ENCODE measurements at regions not wholly inside any gene's neighbourhood (a gene's known extent, or its start where the extent isn't known, plus 50 kb on each side); places are given as distances from the start of the nearest gene placed in this dataset.
"Not testable (repeated sequence)": the region's sequence is repeated elsewhere in the genome, so short reads cannot be mapped to it uniquely, and the experiment has no call there.

GRCh38 chr13:31385540-31385939 is 185.8 kb downstream of the B3GLCT start:
- DNase-seq (ENCODE audit: low spot score): no peak

GRCh38 chr13:31394506-31394905 is 194.7 kb downstream of the B3GLCT start:
- no peak for DNase-seq (ENCODE audit: low spot score)

DNA sequence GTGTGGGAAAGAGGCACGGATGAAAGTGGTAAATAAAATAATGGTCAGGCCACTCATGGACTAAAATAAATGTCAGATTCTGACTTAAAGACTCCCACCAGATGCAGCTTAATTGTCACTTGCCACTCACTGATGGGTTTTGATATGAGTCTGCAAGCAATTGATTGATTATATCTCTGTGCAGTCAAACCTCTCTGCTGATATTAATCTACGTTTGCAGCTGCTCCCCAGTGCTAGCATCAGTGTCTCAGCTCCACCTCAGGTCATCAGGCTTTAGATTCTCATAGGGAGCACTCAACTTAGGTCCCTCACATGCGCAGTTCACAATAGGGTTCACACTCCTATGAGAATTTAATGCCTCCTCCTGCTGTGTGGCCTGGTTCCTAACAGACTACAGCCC is 195.3 kb downstream of the B3GLCT start:
- DNase-seq (ENCODE audit: low spot score): no peak

- no peak for DNase-seq (ENCODE audit: low spot score)
These were observed 199.9 kb downstream of the B3GLCT start for GRCh38 chr13:31399690-31400089.

GRCh38 chr13:31403711-31404110 is 203.9 kb downstream of the B3GLCT start:
- DNase-seq (ENCODE audit: low spot score): not testable (repeated sequence)

DNA sequence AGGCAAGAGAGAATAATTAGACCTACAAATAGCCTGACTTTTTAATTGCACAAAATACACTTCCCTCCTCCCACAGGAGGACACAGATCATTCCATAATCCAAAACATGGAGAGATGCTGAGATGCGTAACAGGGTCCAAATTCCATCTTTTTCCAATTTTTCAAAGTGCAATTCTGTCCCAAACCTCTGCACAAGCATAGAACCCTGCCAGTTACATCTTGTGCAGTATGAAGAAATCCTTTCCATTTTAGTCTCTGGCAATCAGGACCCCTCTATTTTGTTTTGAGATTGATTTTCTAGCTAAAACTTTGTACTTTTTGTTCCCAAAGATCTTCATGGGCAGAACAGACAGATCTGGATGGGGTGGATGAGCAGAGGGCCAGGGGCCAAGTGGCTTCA is 209.2 kb downstream of the B3GLCT start:
- no peak for DNase-seq (ENCODE audit: low spot score)

- peak; percentile 9 for DNase-seq (ENCODE audit: low spot score)
These were observed 210.0 kb downstream of the B3GLCT start for GRCh38 chr13:31409678-31410356.

- no peak for DNase-seq (ENCODE audit: low spot score)
These were observed 213.7 kb downstream of the B3GLCT start for GRCh38 chr13:31413516-31413915.

GRCh38 chr13:31416066-31416465 is 216.3 kb downstream of the B3GLCT start:
- DNase-seq (ENCODE audit: low spot score): no peak

DNA sequence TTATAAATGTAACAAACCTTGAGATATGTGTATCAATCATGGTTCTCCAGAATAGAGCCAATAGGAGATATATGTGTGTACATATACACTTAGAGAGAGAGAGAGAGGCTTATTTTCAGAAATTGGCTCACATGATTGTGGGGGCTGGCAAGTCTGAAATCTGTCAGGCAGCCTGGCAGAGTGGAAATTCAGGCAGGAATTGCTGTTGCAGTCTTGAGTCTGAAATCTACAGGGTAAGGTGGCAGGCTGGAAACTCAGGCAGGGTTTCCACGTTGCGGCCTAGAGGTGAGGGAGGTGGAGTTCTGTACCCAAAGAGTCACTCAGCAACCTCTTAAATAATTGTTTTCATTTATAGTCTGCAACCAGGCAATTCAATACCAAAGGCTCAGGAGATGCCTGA is 218.4 kb downstream of the B3GLCT start:
- no peak for DNase-seq (ENCODE audit: low spot score)

GRCh38 chr13:31421756-31422155 is 222.0 kb downstream of the B3GLCT start:
- DNase-seq (ENCODE audit: low spot score): no peak

GRCh38 chr13:31424130-31424729 is 224.5 kb downstream of the B3GLCT start:
- peak; percentile 84 for DNase-seq (ENCODE audit: low spot score)

- no peak for DNase-seq (ENCODE audit: low spot score)
These were observed 226.6 kb downstream of the B3GLCT start for GRCh38 chr13:31426395-31426794.

GRCh38 chr13:31427151-31428100 is 227.7 kb downstream of the B3GLCT start:
- no peak for DNase-seq (ENCODE audit: low spot score)

- DNase-seq (ENCODE audit: low spot score): peak; percentile 43
These were observed 232.0 kb downstream of the B3GLCT start for GRCh38 chr13:31431722-31432137.

- DNase-seq (ENCODE audit: low spot score): no peak
These were observed 233.4 kb downstream of the B3GLCT start for GRCh38 chr13:31433207-31433606.

DNA sequence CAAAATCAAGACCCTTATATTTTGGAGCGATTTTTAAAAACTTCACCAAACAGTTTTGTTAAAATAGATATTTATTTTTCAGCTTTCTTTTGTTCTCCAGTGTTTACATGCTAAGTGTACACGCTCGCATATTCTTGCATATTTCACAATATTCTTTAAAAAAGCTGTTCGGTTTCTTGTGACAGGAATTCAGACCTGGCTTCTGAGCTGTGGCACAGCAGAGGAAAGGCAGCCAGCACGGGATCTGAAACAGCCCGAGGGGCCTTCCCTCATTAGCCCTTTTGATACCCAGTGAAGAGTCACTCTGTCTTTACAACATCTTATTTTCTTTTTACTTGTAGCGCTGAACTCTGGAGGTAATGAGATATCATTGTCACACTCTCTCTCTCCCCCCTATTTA is 234.0 kb downstream of the B3GLCT start:
- no peak for DNase-seq (ENCODE audit: low spot score)

DNA sequence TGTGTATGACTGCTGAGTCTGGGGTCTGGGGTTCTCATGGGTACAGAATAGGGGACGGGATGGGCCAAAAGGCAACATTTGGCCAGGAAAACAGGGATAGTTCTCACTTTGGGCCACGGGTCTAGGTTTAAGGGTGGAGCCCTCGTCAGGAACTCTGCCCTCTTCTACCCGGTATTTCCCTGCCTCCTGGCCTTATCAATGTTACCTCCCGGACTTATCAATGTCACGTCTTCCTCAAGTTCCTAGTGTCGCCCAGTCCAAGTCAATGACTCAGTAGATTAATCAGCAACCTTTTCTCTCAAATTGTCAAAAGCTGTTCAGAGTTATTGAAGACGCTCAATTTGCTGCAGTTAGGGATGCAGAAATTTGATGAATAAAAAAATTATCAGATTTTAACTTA is 234.8 kb downstream of the B3GLCT start:
- no peak for DNase-seq (ENCODE audit: low spot score)

DNA sequence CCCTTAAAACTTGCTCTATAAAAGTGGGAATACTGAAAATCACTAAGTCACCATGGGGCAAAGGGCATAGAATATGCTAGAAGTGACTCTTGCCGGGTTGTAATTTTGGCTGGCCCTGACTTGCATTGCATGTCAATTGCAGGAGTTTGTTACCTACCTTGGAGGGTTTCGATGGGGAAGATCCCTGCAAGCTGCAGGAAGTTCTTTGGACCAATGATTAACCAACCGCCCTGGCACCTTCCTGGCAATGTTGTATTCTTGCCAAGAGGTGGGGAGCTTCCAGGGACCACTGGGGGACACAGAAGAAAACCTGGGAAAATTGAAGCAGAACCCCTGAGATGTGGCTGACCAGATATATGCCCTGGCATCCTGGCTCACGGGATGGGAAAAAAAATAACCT is 235.8 kb downstream of the B3GLCT start:
- DNase-seq (ENCODE audit: low spot score): no peak

GRCh38 chr13:31436478-31436877 is 236.7 kb downstream of the B3GLCT start:
- no peak for DNase-seq (ENCODE audit: low spot score)

GRCh38 chr13:31437975-31438374 is 238.2 kb downstream of the B3GLCT start:
- no peak for DNase-seq (ENCODE audit: low spot score)

DNA sequence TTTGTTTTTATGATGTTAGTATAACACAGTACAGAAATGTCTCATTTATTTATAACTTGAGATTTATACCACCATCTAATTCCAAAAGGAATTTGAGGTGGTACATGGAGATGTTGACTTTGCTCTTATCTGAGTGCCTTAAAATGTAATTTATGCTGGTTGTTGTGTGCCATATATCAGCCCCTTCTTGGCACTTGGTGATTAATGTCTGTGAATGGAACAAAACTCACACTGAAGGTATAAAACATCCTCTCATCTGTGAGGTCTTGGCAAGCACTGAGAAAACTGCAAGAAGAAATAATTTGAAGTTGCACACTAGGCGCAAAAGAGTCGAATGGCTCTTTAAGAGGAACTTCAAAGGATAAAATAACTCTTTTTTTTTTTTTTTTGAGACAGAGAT is 240.4 kb downstream of the B3GLCT start:
- no peak for DNase-seq (ENCODE audit: low spot score)

Measured in RKO (cell line).